HepG2 (cell line): ENCODE measurements at regions not wholly inside any gene's neighbourhood (a gene's known extent, or its start where the extent isn't known, plus 50 kb on each side); places are given as distances from the start of the nearest gene placed in this dataset.
"Not testable (repeated sequence)": the region's sequence is repeated elsewhere in the genome, so short reads cannot be mapped to it uniquely, and the experiment has no call there.

Source experiments
- ATAC-seq: fragments of 200-7000 bp; cut with Tn5 transposase; 3 replicates; pipeline ENCODE4 v1.9.1; 2020; ENCODE audit warnings: mild to moderate bottlenecking, moderate library complexity
- BruUV-seq: library from RNA; stranded (reverse); fragments of 400-500 nt; replicated peaks from 2 replicates; lab custom pipeline; 2021; lab: Mats Ljungman, UMichigan
- CTCF ChIA-PET: fragments of 300-600 bp; formaldehyde crosslinking; extraction: SDS; loops from one replicate; lab custom pipeline; 2021; ENCODE audit warnings: low total read pairs, inconsistent platforms, low intra/inter-chr PET ratio; lab: Yijun Ruan, JAX
- POLR2A ChIA-PET: fragments of 350-600 bp; sonication (Branson Sonifier 250); formaldehyde crosslinking; loops from one replicate; lab custom pipeline; 2020; ENCODE audit warnings: antibody characterized with exemption, inconsistent platforms; lab: Yijun Ruan, JAX
- DNase-seq: peaks from one replicate; pipeline ENCODE4 v3.0.0-alpha.2; 2015; ENCODE audit warnings: low spot score
- FAIRE-seq: peaks from 3 replicates; lab custom pipeline; 2011; peaks lifted over from hg19 to GRCh38; lab: Jason Lieb, UNC
- H2AFZ ChIP-seq: one replicate; pipeline ENCODE4 v1.6.1; 2011; ENCODE audit warnings: low read length, inconsistent platforms
- H3K27ac ChIP-seq: fragments of 300-600 bp; 3 replicates; pipeline ENCODE4 v1.8.0; 2011; ENCODE audit warnings: mixed run types, mild to moderate bottlenecking, mixed read lengths, low read length, inconsistent platforms; ENCODE audit not compliant: insufficient read depth; ENCODE audit errors: extremely low read length
- H3K27me3 ChIP-seq, 2 experiments: fragments of 200-600 bp in 1 of 2; 2 replicates in 1 of 2; 3 replicates in 1 of 2; pipeline versions ENCODE4 v1.6.0 to v1.8.0; 2011; ENCODE audit warnings: low read length in 2 of 2, mild to moderate bottlenecking in 2 of 2, moderate library complexity in 2 of 2, inconsistent platforms in 1 of 2; ENCODE audit not compliant: insufficient read depth in 2 of 2, control insufficient read depth in 1 of 2
- H3K36me3 ChIP-seq, 2 experiments: fragments of 200-600 bp in 1 of 2; replicated peaks in 1 of 2; 2 replicates in 1 of 2; 3 replicates in 1 of 2; pipeline versions ENCODE4 v1.5.1 to v1.8.0; 2011; ENCODE audit warnings: low read length in 2 of 2, inconsistent platforms in 1 of 2; ENCODE audit not compliant: insufficient read depth in 2 of 2, control insufficient read depth in 1 of 2
- H3K4me1 ChIP-seq: 2 replicates; pipeline ENCODE4 v1.5.1; 2012; ENCODE audit warnings: low read length, inconsistent platforms; ENCODE audit not compliant: insufficient read depth
- H3K4me2 ChIP-seq: 2 replicates; pipeline ENCODE4 v1.6.0; 2011; ENCODE audit warnings: low read depth, low read length, inconsistent platforms
- H3K4me3 ChIP-seq, 3 experiments: fragments of 200-600 bp in 1 of 3; sonication (generic), shearing (Covaris generic) in 1 of 3; replicated peaks in 1 of 3; 2 replicates each; pipeline ENCODE4 v1.5.1; 2011 to 2016; ENCODE audit warnings: low read length in 3 of 3, inconsistent platforms in 2 of 3, low read depth in 2 of 3, mild to moderate bottlenecking in 2 of 3, control low read depth in 1 of 3, mixed read lengths in 1 of 3; ENCODE audit not compliant: insufficient read depth in 1 of 3
- H3K79me2 ChIP-seq: one replicate; pipeline ENCODE4 v1.6.1; 2011; ENCODE audit warnings: low read length, inconsistent platforms; ENCODE audit not compliant: insufficient read depth
- H3K9ac ChIP-seq: 2 replicates; pipeline ENCODE4 v1.6.0; 2011; ENCODE audit warnings: mild to moderate bottlenecking, low read depth, low read length, inconsistent platforms; ENCODE audit not compliant: insufficient read depth
- H3K9me3 ChIP-seq: 2 replicates; pipeline ENCODE4 v1.5.1; 2012; ENCODE audit warnings: mild to moderate bottlenecking, low read length
- H4K20me1 ChIP-seq: 2 replicates; pipeline ENCODE4 v1.6.0; 2011; ENCODE audit warnings: inconsistent platforms, mild to moderate bottlenecking, low read length, moderate library complexity; ENCODE audit not compliant: insufficient read depth
- CHD4 ChIP-seq: fragments of 200-600 bp; sonication (generic); IDR thresholded peaks from 2 replicates; pipeline ENCODE4 v1.7.0; 2017; ENCODE audit warnings: mild to moderate bottlenecking, low read length, borderline replicate concordance
- NFYC ChIP-seq: IDR thresholded peaks from 2 replicates; pipeline ENCODE4 v1.6.1; 2016; ENCODE audit warnings: missing genetic modification reagents, missing compliant biosample characterization
- TEAD2 ChIP-seq: sonication (generic); formaldehyde crosslinking; IDR thresholded peaks from 2 replicates; pipeline ENCODE4 v1.9.0; 2021; ENCODE audit warnings: missing genetic modification reagents
- WGBS: methylation state at CpG from one replicate; pipeline ENCODE4 v1.1.6; 2017; ENCODE audit warnings: low lambda C conversion rate; 5-methylcytosine and 5-hydroxymethylcytosine counted together
- in situ Hi-C: cut with HindIII; loops from 2 replicates; pipeline ENCODE4 v1.10.0; 2017; ENCODE audit warnings: low pct_unique_long_range_greater_than_20kb; ENCODE audit not compliant: extremely low pct_ligation_motif_present
- intact Hi-C: fragments of 100-400 bp; cut with micrococcal nuclease; formaldehyde crosslinking; loops from one replicate; pipeline ENCODE4 v1.10.0; 2022; ENCODE audit not compliant: unreplicated experiment
- TF ChIP-seq, protein P1 (sequence below): IDR thresholded peaks from 2 replicates; pipeline ENCODE4 v1.4.0; 2020; ENCODE audit warnings: mild to moderate bottlenecking, missing genetic modification reagents

DNA sequence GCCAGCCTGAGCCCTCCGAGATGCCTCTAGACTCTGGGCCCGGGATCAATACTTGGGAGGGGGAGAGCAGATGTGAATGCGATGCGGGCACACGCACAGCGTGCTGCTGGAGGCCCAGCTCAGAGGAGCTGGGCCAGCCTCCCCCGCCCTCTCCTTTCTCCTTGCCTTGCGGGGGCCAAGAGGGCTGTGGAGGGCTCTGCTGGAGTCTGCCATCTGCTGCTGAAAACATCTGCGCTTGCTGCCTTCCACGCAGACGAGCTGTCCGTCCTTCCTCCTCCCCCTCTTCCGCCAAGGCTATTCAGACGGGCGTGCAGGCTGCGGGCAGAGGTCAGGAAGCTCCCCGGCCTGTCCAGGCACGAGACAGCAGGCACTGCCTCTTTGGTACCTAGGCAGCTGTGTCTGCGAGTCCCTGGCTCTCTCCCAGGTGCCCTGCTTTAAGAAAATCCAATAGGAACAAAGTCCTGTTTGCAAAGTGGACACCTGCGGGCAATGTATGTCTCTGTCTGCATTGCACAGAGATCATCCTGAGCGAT, 75.2 kb downstream of the SPRING1 start (continued):
- TF ChIP-seq, protein P1, sequence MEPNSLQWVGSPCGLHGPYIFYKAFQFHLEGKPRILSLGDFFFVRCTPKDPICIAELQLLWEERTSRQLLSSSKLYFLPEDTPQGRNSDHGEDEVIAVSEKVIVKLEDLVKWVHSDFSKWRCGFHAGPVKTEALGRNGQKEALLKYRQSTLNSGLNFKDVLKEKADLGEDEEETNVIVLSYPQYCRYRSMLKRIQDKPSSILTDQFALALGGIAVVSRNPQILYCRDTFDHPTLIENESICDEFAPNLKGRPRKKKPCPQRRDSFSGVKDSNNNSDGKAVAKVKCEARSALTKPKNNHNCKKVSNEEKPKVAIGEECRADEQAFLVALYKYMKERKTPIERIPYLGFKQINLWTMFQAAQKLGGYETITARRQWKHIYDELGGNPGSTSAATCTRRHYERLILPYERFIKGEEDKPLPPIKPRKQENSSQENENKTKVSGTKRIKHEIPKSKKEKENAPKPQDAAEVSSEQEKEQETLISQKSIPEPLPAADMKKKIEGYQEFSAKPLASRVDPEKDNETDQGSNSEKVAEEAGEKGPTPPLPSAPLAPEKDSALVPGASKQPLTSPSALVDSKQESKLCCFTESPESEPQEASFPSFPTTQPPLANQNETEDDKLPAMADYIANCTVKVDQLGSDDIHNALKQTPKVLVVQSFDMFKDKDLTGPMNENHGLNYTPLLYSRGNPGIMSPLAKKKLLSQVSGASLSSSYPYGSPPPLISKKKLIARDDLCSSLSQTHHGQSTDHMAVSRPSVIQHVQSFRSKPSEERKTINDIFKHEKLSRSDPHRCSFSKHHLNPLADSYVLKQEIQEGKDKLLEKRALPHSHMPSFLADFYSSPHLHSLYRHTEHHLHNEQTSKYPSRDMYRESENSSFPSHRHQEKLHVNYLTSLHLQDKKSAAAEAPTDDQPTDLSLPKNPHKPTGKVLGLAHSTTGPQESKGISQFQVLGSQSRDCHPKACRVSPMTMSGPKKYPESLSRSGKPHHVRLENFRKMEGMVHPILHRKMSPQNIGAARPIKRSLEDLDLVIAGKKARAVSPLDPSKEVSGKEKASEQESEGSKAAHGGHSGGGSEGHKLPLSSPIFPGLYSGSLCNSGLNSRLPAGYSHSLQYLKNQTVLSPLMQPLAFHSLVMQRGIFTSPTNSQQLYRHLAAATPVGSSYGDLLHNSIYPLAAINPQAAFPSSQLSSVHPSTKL: peak; percentile 68
- no peak for TF ChIP-seq CHD4

DNA sequence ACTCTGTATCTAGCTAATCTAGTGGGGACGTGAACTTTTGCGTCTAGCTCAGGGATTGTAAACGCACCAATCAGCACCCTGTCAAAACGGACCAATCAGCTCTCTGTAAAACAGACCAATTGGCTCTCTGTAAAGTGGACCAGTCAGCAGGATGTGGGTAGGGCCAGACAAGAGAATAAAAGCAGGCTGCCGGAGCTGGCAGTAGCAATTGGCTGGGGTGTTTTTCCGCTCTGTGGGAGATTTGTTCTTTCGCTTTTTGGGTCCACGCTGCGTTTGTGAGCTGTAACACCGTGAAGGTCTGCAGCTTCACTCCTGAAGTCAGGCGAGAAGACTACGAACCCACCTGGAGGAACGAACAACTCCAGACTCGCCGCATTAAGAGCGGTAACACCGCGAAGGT, 76.5 kb downstream of the SPRING1 start:
- TF ChIP-seq NFYC (peak; percentile 45; the same call in 1 of the 2 replicates), TEAD2 (CRISPR knock-in tag) (no peak)
- TF ChIP-seq, all 625 proteins: peak for 1
- whole genome bisulfite sequencing: 90% methylated on average over 18 of the region's 18 CpGs
- H3K9ac ChIP-seq: no peak overlapping the region
- H3K9me3 ChIP-seq: no peaks in the 10 kb centered on the region
- no peak overlapping the region for H3K4me3 ChIP-seq
- CTCF ChIA-PET: no interaction called here
- intact Hi-C loops (no loop called here), in situ Hi-C loops (no loop called here)
- no peak overlapping the region for H2AFZ ChIP-seq
- ATAC-seq (no peak), FAIRE-seq (no peak), DNase-seq (no peak)
- H3K36me3 ChIP-seq: no peaks in the 10 kb centered on the region
- H4K20me1 ChIP-seq: no peaks in the 10 kb centered on the region
- 0 out of 5 replicates have a peak, but pooled peaks cover 0 to 12% of the 10 kb centered on the region in 2 experiments for H3K27me3 ChIP-seq
- POLR2A ChIA-PET: no interaction called here
- no peaks in the 10 kb centered on the region for H3K79me2 ChIP-seq
- H3K4me1 ChIP-seq: peaks cover 48% of the 10 kb centered on the region
- no peak overlapping the region for H3K4me2 ChIP-seq
- no TSS peak for BruUV-seq
- H3K27ac ChIP-seq: no peak overlapping the region

DNA sequence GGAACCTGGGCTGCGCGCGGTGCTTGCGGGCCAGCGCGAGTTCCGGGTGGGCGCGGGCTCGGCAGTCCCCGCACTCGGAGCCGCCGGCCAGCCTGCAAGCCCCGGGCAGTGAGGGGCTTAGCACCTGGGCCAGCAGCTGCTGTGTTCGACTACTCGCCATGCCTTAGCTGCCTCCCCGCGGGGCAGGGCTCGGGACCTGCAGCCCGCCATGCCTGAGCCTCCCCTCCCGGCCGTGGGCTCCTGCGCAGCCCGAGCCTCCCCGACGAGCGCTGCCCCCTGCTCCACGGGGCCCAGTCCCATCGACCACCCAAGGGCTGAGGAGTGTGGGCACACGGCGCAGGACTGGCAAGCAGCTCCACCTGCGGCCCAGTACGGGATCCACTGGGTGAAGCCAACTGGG, 77.1 kb downstream of the SPRING1 start:
- H3K9ac ChIP-seq, BruUV-seq, FAIRE-seq, H3K79me2 ChIP-seq, DNase-seq, H3K27ac ChIP-seq, H3K4me3 ChIP-seq, H3K9me3 ChIP-seq, H3K4me2 ChIP-seq, H2AFZ ChIP-seq, H4K20me1 ChIP-seq, H3K36me3 ChIP-seq, in situ Hi-C loops, CTCF ChIA-PET, POLR2A ChIA-PET, ATAC-seq, intact Hi-C loops: not testable (repeated sequence)
- 82% methylated on average over 9 of the region's 34 CpGs for WGBS
- Histone ChIP-seq H3K27me3 (0 out of 5 replicates have a peak, but pooled peaks cover 0 to 12% of the 10 kb centered on the region in 2 experiments), H3K4me1 (peaks cover 48% of the 10 kb centered on the region)
